ENCODE measurements at regions not wholly inside any gene's neighbourhood (a gene's known extent, or its start where the extent isn't known, plus 50 kb on each side); places are given as distances from the start of the nearest gene placed in this dataset.

DNA sequence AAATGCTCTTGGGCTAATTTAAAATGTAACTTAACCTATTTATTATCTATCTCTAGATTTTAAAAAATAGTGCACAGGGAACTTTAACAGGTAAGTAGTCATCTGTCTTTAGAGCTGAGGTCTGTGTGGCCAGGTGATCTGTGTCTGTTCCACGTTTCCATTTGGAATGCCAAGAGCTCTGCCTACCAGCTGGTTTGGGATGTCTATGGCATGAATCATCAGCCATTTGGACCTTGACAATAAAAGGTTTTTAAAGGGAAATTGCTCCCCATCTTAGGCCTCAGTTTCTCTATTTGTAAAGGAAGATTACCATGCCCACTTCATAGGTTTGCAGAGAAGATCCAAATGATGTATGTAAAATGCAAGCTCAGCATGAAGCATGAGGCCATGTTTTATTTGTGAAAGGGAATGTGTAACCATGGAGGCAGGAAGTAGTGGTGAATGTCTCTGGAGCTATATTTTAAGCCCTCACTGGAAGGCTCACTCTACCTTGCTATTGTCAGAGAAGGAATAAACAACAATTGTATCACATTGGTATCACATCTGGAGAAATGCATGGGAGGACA is 548.1 kb upstream of the LMCD1 start:
- Mint-ChIP-seq H3K4me1 (no peaks in the 10 kb centered on the region), H3K4me3 (no peak overlapping the region), H3K27ac (no peak overlapping the region), H3K9me3 (no peaks in the 10 kb centered on the region), H3K27me3 (ENCODE audit: low read depth) (no peaks in the 10 kb centered on the region), H3K36me3 (ENCODE audit: low read depth) (no peaks in the 10 kb centered on the region)
- TF ChIP-seq, protein P1, sequence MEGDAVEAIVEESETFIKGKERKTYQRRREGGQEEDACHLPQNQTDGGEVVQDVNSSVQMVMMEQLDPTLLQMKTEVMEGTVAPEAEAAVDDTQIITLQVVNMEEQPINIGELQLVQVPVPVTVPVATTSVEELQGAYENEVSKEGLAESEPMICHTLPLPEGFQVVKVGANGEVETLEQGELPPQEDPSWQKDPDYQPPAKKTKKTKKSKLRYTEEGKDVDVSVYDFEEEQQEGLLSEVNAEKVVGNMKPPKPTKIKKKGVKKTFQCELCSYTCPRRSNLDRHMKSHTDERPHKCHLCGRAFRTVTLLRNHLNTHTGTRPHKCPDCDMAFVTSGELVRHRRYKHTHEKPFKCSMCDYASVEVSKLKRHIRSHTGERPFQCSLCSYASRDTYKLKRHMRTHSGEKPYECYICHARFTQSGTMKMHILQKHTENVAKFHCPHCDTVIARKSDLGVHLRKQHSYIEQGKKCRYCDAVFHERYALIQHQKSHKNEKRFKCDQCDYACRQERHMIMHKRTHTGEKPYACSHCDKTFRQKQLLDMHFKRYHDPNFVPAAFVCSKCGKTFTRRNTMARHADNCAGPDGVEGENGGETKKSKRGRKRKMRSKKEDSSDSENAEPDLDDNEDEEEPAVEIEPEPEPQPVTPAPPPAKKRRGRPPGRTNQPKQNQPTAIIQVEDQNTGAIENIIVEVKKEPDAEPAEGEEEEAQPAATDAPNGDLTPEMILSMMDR (IDR thresholded peaks at IDR 0.05; ENCODE audit: unreplicated experiment in 3 of 3), result no peak

DNA sequence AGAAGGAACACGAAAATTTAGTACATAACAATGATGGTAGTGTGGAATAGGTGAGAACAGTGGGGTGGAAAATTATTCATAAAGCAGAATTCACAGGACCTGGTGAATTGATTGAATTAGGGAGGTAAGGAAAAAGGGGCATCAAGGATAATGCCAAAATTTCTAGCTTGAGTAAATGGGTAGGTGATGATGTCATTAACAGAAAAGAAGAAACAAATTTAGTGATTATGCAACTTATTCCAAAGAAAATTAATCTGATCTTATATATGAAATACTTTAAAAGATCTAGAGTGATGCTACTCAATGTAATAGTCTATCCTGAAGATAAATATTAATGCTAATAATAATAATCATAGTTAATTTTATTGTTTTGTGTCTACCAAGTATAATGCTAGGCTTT is 544.6 kb upstream of the LMCD1 start:
- no peaks in the 10 kb centered on the region for H3K36me3 Mint-ChIP-seq (ENCODE audit: low read depth)
- TF ChIP-seq, protein P1 (IDR thresholded peaks at IDR 0.05; ENCODE audit: unreplicated experiment in 3 of 3), result no peak
- peaks cover 6% of the 10 kb centered on the region for H3K4me1 Mint-ChIP-seq
- H3K27me3 Mint-ChIP-seq (ENCODE audit: low read depth), result no peaks in the 10 kb centered on the region
- H3K4me3 Mint-ChIP-seq, result no peak overlapping the region
- H3K9me3 Mint-ChIP-seq, result no peaks in the 10 kb centered on the region
- H3K27ac Mint-ChIP-seq, result no peak overlapping the region

DNA sequence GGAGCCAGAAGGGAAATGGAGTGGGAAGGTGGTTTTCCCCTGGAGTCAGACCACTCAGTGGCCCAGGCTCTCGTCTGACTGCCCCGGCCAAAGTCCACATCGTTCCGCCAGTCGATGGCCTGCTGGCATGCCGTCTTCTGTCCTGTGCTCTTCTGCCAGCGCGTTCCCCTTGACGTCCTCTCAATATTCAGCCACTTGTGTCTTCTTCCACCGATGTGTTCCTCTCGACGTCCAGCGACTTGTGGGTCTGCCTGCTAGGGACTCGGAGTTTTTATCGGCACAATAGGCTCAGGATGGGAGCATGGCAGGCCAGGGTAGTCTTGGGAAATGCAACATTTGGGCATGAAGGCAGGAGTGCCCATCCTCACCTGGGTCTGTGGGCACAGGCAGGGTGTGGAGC is 542.5 kb upstream of the LMCD1 start:
- no peak overlapping the region for H3K27ac Mint-ChIP-seq
- H3K4me3 Mint-ChIP-seq, result no peak overlapping the region
- TF ChIP-seq, protein P1 (IDR thresholded peaks at IDR 0.05; ENCODE audit: unreplicated experiment in 3 of 3), result no peak
- peaks cover 3% of the 10 kb centered on the region for H3K27me3 Mint-ChIP-seq (ENCODE audit: low read depth)
- no peaks in the 10 kb centered on the region for H3K36me3 Mint-ChIP-seq (ENCODE audit: low read depth)
- H3K4me1 Mint-ChIP-seq, result peaks cover 21% of the 10 kb centered on the region
- H3K9me3 Mint-ChIP-seq, result no peaks in the 10 kb centered on the region

DNA sequence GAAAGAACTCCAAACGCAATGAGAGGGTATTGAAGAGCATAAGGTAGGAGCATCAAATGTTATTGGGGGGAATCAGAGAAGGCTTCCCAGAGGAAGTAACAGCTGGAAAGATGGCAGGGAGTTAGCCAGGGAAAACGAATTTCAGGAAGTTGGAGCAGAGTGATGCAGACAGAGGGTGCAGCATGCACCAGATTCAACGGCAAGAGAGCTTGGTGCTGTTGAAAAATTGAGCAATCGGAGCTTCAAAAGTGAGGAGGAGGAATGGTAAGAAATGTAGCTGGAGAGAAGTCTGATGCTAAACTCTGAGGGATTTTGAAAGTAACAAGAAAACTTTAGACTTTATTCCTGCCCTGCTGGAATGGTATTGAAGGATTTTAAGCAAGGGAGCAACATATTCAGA is 541.0 kb upstream of the LMCD1 start:
- Mint-ChIP-seq H3K4me1 (peaks cover 26% of the 10 kb centered on the region), H3K27ac (no peak overlapping the region), H3K9me3 (no peaks in the 10 kb centered on the region), H3K36me3 (ENCODE audit: low read depth) (no peaks in the 10 kb centered on the region), H3K4me3 (no peak overlapping the region), H3K27me3 (ENCODE audit: low read depth) (peaks cover 3% of the 10 kb centered on the region)
- TF ChIP-seq, protein P1 (IDR thresholded peaks at IDR 0.05; ENCODE audit: unreplicated experiment in 3 of 3), result no peak

DNA sequence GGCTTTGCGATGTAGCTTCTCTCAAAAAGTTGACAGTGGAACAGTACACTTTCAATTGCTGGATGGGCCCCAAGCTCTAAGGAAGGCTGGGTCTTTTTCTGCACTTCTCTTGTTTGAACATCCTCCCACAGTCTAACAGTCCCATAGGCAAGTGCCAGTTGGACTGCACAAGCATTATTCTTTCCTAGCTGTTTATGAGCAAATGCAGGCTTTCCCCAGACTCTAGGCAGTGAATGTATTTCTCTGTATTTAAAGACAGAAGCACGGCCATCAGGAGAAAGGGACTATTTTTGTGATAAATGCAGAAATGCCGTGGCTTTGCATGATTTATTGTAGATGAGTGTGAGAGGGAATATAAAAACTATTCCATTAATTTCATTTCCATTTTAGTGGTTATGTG is 539.3 kb upstream of the LMCD1 start:
- TF ChIP-seq, protein P1 (IDR thresholded peaks at IDR 0.05; ENCODE audit: unreplicated experiment in 3 of 3), result no peak
- no peaks in the 10 kb centered on the region for H3K9me3 Mint-ChIP-seq

DNA sequence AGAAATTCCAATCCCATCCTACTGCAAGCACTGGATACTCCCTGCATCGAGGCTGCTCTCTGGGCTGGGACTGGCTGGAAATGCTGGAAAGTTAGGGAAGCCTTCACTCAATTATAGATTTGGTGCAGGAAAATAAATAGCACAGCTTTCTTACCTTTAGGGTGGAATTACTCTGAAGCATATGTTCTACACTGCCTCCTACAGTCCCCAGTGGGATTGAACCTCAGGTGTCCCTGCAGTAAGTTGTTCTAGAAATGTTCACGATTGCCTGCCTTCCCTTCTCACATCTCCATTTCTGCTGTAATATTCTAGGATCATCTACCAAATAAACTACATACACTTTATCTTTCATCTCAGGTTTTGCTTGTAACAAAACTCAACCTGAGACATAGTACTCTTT is 536.7 kb upstream of the LMCD1 start:
- TF ChIP-seq, protein P1 (IDR thresholded peaks at IDR 0.05; ENCODE audit: unreplicated experiment in 3 of 3), result no peak
- H3K27me3 Mint-ChIP-seq (ENCODE audit: low read depth), result peaks cover 9% of the 10 kb centered on the region
- no peaks in the 10 kb centered on the region for H3K36me3 Mint-ChIP-seq (ENCODE audit: low read depth)
- H3K4me1 Mint-ChIP-seq, result peaks cover 32% of the 10 kb centered on the region
- H3K4me3 Mint-ChIP-seq, result no peak overlapping the region
- no peaks in the 10 kb centered on the region for H3K9me3 Mint-ChIP-seq
- H3K27ac Mint-ChIP-seq, result no peak overlapping the region

More for the DNA sequence above, 539.3 kb upstream of the LMCD1 start:
- H3K36me3 Mint-ChIP-seq (ENCODE audit: low read depth), result no peaks in the 10 kb centered on the region
- no peak overlapping the region for H3K4me3 Mint-ChIP-seq
- peak overlapping the region in 2 of 3 experiments; percentile 79 to 84 for H3K27ac Mint-ChIP-seq
- peaks cover 9% of the 10 kb centered on the region for H3K27me3 Mint-ChIP-seq (ENCODE audit: low read depth)
- peaks cover 26% of the 10 kb centered on the region for H3K4me1 Mint-ChIP-seq

Data from nephron (organoid).